ENCODE measurements at regions not wholly inside any gene's neighbourhood (a gene's known extent, or its start where the extent isn't known, plus 50 kb on each side); places are given as distances from the start of the nearest gene placed in this dataset.
A peak's percentile ranks its signal among the peaks of the same experiment; 100 is the strongest.

DNA sequence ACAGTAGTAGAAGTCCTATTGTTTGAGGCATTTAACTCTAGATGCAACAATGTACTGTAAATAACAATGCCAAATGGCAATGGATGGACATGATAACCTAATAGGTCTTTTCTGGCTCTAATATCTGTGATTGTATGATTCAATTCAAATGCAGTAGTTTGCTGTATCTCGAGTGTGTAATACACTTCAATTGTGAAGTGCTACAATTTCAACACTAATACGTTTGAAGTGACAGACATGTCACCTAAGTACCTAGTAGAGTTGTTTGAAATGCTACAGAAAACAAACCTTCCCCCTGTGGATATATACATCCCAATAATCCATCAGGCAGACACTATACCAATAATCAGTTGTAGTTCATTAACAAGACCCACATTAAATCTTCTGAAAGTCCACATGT is 305.9 kb upstream of the ITGA1 start:
- DNase-seq (no peak), ATAC-seq (no peak)
- intact Hi-C loops (cut with micrococcal nuclease) = no loop called here

DNA sequence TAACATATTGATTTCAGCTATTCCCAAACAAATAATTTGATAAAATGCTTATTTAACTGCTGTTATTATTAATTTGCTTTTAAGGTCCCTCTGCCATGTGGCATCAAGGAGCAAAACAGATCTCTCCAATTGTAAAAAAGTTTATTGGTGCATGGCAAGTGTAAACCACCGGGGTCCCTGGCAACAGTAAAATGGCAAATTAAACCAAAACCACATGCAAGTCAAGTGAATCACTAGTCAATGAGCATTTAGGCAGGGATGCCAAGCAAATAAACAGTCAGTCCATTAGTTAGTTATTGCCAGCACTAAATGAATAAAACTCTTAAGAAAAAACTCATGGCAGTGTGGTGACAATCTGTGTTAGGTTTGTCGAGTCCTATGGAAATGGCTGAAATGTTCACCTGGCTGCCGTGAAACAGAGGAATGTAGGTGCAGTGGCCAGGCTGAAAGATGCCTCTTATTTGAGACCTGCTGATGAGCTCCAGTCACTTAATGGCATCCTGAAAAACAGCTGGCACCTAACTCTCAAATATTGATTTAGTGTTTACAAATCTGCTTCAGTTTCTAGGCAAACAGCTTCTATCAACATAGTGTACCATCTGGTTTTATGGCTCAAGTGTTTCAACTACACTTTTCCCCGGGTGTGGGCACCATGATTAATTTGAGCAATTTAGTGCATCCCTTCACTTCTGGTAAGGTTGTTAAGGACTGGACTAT is 296.5 kb upstream of the ITGA1 start:
- DNase-seq (no peak), ATAC-seq (no peak)
- intact Hi-C loops (cut with micrococcal nuclease) = no loop called here

- no peak for ATAC-seq
- no peak for DNase-seq
- intact Hi-C loops (cut with micrococcal nuclease) = no loop called here
Observed at GRCh38 chr5:52491818-52492217, 295.9 kb upstream of the ITGA1 start.

- no peak for DNase-seq
- no peak for ATAC-seq
- intact Hi-C loops (cut with micrococcal nuclease) = no loop called here
Observed at GRCh38 chr5:52497133-52497693, 290.5 kb upstream of the ITGA1 start.

- no peak for ATAC-seq
- no peak for DNase-seq
- intact Hi-C loops (cut with micrococcal nuclease) = no loop called here
Observed at GRCh38 chr5:52498607-52499006, 289.1 kb upstream of the ITGA1 start.

DNA sequence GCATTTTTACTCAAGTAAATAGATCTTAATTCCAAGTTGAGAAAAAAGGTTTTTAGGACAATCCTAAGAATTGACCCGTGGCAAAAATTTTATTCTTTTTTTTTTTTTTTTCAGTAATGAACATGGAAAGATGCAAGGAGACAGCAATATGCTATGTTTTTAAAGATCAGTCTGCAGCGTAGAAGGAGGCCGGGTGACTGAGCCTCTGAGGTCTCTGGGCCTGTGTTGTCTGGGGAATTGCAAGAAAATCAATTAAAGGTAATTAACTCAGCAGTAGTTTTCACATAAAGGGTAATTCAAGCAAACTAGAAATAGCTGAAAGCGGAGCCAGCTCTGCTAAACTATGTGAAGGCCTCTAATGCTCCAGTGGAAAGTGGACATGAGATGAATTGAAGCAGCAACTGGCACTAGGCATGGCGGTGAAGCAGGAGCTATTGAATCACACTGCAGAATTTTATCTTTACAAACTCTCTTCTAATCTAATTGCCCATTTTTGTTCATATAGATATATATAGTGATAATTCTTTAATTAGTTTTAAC is 285.2 kb upstream of the ITGA1 start:
- ATAC-seq (no peak), DNase-seq (no peak)
- intact Hi-C loops (cut with micrococcal nuclease) = no loop called here

DNA sequence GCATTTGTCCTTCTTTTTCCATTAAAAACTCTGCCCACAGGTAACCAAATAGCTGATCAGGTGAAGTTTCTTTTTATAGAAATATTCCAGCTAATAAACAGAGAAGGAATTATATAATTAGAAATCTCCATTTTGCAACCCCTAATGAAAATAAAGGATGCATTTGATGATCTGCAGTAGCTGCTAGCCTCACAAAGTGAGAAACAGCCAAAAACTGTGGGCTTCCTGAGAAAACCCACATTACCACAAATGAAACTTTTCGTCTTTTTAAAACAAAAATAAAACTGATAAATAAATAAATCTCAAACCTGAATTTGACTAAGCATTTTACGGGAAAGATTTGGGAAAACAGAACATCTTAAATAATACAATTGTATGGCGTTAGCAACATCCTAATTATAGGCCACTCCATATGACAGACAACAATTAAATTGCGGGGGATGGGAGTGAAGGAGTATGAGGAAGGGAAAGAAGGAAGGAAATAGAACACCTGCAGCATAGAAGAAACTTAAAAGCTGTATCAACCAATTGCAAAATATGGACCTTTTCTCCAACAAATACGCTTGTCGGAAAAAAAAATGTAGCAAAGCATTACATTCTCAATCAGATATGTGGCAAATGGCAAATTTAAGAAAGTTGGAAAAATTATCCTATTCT is 283.0 kb upstream of the ITGA1 start:
- intact Hi-C loops (cut with micrococcal nuclease) = no loop called here
- DNase-seq = no peak
- no peak for ATAC-seq

- no peak for ATAC-seq
- no peak for DNase-seq
- intact Hi-C loops (cut with micrococcal nuclease) = no loop called here
Observed at GRCh38 chr5:52517667-52518066, 270.0 kb upstream of the ITGA1 start.

DNA sequence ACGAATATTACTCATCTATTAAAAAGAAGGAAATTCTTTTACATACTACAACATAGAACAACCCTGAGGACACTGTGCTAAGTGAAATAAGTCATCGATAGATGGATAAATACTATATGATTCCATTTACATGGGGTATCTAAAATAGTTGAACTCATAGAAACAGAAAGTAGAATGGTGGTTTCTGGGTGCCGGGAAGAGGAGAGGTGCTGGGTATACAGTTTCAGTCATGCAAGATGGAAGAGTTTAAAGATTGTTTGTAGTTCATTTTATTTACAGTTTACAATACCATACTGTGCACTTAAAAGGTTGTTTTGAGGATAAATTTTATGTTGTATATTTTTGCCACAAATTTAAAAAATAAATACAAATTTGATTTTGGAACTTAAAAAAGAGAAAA is 267.5 kb upstream of the ITGA1 start:
- intact Hi-C loops (cut with micrococcal nuclease) = no loop called here
- DNase-seq (no peak), ATAC-seq (no peak)

DNA sequence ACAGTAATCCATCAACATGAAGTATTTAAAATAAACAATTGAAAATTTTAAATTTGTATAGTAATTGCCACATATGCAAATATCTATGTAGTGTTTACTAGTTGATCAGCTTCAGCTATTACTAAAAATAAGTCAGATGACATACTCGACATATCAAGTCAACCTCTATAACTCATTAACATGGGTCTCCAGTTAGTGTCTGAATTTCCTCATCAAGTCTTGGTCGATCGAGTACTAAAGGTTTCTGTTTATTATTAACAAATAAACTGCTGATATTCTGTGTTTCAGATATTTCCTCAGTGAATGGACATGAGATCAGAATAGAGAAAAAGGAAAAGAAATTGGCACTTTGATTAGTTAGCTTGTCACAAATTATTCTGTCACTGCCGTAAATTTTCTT is 266.5 kb upstream of the ITGA1 start:
- ATAC-seq (no peak), DNase-seq (no peak)
- intact Hi-C loops (cut with micrococcal nuclease) = no loop called here

- no peak for ATAC-seq
- intact Hi-C loops (cut with micrococcal nuclease) = no loop called here
- no peak for DNase-seq
Observed at GRCh38 chr5:52523701-52524100, 264.0 kb upstream of the ITGA1 start.

- intact Hi-C loops (cut with micrococcal nuclease) = no loop called here
- ATAC-seq (no peak), DNase-seq (no peak)
Observed at GRCh38 chr5:52531105-52531504, 256.6 kb upstream of the ITGA1 start.

DNA sequence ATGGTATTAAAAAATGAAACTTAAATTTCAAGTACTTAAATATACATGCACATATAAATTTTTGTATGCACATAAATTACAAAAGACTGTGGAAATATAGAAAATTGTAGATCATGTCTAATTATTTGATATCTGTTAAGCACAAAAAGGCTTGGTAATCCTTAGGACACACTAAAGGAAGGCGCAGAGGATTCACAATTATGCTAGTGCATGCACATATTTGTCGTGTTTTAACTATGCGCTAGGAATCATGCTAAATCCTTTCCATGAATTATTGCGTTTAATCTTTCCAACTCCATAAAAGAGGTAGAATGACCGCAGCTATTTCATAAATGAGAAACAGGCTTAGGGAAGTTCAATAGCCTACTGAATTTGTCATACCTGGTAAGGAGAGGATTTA is 244.1 kb upstream of the ITGA1 start:
- intact Hi-C loops (cut with micrococcal nuclease) = no loop called here
- DNase-seq (no peak), ATAC-seq (no peak)

DNA sequence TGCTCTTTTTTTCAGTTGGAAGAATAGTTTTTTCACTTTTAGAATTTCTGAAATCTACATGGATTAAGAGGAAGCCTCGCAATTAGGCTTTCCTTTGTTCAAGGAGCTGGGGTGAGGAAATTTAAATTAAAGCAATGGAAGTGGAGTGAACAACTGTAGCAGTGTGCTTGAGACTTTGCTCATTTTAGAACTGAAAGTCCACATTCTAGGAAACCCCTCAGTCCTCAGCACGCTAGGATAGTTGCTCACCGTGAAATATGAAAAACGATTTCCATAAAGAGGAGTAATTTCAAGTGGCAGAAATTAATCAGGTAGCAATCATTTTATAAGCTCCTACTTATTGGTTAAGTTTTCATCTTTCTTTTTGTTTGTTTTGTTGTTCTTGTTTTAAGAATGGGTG is 243.0 kb upstream of the ITGA1 start:
- no peak for ATAC-seq
- intact Hi-C loops (cut with micrococcal nuclease) = no loop called here

GRCh38 chr5:52554293-52554692 is 233.4 kb upstream of the ITGA1 start:
- DNase-seq = no peak
- ATAC-seq = no peak

More for the DNA sequence above, 243.0 kb upstream of the ITGA1 start:
- no peak for DNase-seq

GRCh38 chr5:52560366-52560765 is 227.3 kb upstream of the ITGA1 start:
- DNase-seq = no peak
- intact Hi-C loops (cut with micrococcal nuclease) = no loop called here
- ATAC-seq = no peak

More at GRCh38 chr5:52554293-52554692, 233.4 kb upstream of the ITGA1 start:
- intact Hi-C loops (cut with micrococcal nuclease) = no loop called here

DNA sequence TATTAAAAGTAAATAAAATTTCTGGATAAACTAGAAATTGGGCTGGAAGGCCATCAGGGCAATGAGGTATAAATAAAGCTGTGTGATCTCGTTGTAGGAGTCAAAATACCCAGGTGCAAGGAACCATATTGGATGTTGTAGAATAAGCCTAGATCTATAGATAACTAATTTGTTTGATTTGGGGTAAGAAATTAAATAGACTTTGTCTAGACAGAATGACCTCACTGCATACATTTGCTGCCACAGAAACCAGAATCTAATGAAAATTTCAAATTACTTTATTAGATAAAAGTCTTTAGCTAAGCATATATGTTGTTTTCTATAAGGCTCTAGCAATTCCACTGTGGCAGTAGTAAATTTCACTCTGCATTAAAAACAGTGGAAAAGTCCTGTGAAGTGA is 225.2 kb upstream of the ITGA1 start:
- DNase-seq (no peak), ATAC-seq (no peak)
- intact Hi-C loops (cut with micrococcal nuclease) = no loop called here

GRCh38 chr5:52564587-52564986 is 223.1 kb upstream of the ITGA1 start:
- DNase-seq = no peak
- no peak for ATAC-seq
- intact Hi-C loops (cut with micrococcal nuclease) = no loop called here

DNA sequence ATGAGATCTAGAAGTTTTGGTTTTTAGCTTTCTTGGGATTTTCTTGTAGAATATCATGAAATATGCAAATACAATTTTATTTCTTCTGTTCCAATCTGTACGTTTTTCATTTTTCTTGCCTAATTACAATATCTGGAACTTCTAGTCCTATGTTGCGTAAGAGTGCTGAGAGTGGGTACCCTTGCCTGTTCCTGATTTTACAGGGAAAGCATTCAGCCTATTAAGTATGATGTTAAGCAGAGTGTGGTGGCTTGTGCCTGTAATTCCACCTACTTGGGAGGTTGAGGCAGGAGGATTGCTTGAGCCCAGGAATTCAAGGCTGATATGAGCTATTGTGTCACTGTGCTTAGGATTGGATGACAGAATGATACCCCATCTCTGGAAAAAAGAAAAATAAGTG is 210.2 kb upstream of the ITGA1 start:
- ATAC-seq = no peak
- DNase-seq = no peak

DNA sequence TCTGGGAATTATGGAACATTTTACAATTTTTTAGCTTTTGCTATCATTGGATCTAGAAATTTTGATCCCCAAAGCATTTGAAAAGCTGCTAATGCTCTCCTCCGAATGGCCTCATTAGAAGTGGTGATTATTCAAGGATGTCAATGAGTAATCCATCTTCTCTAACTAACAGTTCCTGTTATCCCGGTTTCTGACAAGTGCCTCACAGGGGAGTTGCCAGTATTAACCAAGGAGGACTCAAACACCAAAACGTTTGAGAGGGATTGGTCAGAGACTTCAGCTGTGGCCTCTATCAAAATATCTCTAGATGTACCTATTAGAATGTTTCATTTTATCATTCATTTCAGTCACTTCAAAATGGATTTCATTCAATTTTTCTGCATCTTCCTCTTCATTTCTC is 208.3 kb upstream of the ITGA1 start:
- intact Hi-C loops (cut with micrococcal nuclease) = no loop called here
- DNase-seq (no peak), ATAC-seq (no peak)

More for the DNA sequence above, 210.2 kb upstream of the ITGA1 start:
- intact Hi-C loops (cut with micrococcal nuclease) = no loop called here

- peak; percentile 23 for DNase-seq
- no peak for ATAC-seq
- intact Hi-C loops (cut with micrococcal nuclease) = no loop called here
Observed at GRCh38 chr5:52580921-52581320, 206.8 kb upstream of the ITGA1 start.

Measured in left ventricle myocardium superior (tissue), 1 donor.